GM23248 (cell line): ENCODE measurements at regions not wholly inside any gene's neighbourhood (a gene's known extent, or its start where the extent isn't known, plus 50 kb on each side); places are given as distances from the start of the nearest gene placed in this dataset.

Source experiments
- EZH2 ChIP-seq: fragments of 200-600 bp; sonication (generic); IDR thresholded peaks from 2 replicates; pipeline ENCODE4 v1.6.1; 2018; ENCODE audit warnings: antibody characterized with exemption, mild to moderate bottlenecking; ENCODE audit not compliant: insufficient read depth, poor library complexity, severe bottlenecking
- EZH2phosphoT487 ChIP-seq: fragments of 200-600 bp; sonication (generic); IDR thresholded peaks from 2 replicates; pipeline ENCODE4 v1.6.1; 2018; ENCODE audit warnings: antibody characterized with exemption, moderate library complexity, mild to moderate bottlenecking, low read depth; ENCODE audit not compliant: insufficient read depth

GRCh38 chr13:93017493-93018112 is 209.0 kb upstream of the GPC6 start:
- TF ChIP-seq EZH2 (no peak), EZH2phosphoT487 (no peak)
